ENCODE measurements at regions not wholly inside any gene's neighbourhood (a gene's known extent, or its start where the extent isn't known, plus 50 kb on each side); places are given as distances from the start of the nearest gene placed in this dataset.
A peak's percentile ranks its signal among the peaks of the same experiment; 100 is the strongest.

GRCh38 chr13:47502166-47502565 is 498.9 kb downstream of the SUCLA2 start:
- no peak for DNase-seq

GRCh38 chr13:47499358-47500150 is 501.5 kb downstream of the SUCLA2 start:
- DNase-seq: peak; percentile 95

DNA sequence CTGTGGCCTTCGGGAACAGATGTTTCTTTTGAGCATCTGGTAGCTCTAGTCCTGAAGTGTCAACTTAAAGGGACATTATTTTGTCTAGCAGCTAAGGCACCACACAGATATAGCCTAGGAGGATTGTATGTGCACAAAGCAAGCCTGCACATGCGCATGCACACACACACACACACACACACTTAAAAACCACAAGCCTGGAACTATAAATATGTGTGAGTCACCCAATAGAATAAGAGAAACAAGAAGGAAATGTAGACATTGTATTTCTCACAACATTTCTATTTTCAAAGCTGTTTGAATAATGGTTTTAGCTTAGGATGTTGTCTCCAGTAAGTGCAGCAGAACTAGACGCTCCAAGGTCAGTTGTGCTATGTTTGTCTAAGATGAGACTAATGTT is 516.5 kb downstream of the SUCLA2 start:
- peak; percentile 9 for DNase-seq

DNA sequence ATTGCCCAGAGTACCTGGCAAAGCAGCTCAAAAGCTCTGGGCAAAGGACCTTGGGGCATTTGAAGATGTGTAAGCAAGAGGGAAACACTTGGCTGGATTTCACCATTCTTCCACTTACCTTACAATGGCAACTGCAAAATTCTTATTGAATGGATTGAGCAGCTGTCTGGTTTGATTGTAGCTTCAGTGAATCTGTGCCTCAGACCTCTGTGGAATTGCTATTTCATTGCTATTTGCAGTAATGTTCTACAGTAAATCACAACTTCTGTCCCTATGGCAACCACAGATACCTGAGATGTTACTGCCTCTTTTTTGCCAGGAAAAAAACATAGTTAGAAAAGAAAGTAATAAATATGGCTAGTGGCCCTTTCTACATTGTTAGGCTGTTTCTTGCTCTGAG is 519.5 kb downstream of the SUCLA2 start:
- no peak for DNase-seq

- DNase-seq: no peak
These were observed 520.1 kb downstream of the SUCLA2 start for GRCh38 chr13:47480951-47481350.

DNA sequence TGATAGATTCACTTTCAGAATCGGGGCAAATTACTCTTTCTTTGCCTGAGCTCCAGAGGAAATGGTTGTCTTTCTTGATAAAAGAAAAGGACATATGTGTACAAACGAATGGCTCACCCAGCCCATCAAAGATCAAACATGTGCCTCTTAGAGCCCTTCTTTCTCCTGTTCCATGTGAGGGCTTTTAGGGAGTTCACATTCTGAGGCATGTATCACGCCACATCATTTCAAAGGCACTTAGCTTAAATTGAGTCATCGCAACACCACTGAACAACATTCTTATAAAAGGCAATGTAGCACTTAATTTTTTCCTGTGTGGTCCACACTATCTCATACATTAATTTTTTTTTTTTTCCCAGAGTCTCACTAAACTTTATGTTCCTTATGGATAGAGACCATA is 521.0 kb downstream of the SUCLA2 start:
- peak; percentile 88 for DNase-seq

GRCh38 chr13:47478985-47479384 is 522.1 kb downstream of the SUCLA2 start:
- no peak for DNase-seq

DNA sequence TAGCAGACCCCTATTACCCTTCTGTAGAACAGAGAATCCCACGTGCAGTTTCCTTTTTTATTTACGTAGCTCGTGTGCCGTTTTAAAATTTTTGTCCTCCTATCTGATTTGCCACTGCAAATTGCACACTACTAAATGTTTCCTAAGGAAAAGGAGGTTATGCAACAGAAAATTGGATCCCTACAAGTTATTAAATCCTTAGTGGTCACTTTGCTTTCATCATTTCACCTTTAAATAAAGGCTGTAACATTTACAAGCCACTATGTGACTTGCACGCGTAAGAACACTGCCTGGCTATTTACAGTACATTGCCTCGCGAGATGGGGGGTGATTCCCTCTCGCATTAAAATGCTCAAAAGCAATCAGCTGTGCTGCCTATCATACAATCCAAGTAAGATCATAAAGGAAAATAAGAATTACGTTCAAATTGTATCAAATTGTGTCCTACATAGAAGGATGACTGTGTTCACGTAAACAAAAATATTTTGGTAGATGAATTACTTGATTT is 525.6 kb downstream of the SUCLA2 start:
- no peak for DNase-seq

DNA sequence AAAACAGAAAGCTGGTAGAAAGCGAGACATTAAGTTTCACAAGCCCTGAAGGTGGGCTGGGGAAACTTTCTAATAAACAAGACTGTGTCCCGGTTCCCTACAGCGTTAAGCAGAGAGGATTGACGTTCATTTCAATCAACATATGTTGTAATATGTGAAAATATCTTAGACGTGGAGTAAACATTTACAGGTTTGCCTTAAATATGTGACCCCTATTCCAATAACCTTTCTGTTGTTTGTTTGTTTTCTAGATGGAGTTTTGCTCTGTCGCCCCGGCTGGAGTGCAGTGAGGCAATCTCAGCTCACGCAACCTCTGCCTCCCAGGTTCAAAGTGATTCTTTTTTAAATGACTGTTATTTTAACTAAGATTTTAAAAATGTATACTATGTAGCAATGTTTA is 526.2 kb downstream of the SUCLA2 start:
- DNase-seq: no peak

DNA sequence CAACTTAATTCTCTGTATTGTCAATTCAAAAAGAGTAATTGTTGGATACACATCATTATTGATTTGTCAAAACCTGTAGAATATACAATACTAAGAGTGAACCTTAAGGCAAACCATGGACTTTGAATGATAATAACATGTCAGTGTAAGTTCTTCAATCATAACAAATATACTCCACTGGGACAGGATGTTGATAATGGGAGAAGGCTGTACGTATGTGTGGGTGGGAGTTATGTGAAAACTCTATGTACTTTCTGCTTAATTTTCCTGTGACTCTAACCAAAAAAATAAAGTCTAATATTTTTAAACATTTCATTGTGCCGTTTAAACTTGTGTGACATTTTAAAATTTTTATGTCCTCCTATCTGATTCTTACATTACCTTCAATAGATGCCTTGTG is 526.7 kb downstream of the SUCLA2 start:
- no peak for DNase-seq

DNA sequence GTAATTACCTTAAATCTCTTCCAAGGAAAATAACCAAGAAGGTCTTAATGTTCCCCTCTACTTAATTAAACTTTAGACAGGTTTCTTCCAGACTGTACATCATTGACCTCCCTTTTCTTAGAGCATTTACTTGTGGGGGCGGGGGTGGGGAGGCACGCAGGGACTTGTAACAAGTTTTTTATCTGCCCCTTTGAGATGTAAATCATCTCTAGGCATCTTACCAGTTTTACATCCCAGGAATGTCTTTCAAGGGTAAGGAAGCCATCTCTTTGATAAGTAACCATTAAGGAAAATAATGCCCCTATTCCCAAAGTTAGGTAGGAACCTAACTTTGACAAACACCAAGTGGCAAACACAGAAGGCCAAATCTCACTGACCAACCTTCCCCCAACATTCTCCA is 528.6 kb downstream of the SUCLA2 start:
- DNase-seq: no peak

DNA sequence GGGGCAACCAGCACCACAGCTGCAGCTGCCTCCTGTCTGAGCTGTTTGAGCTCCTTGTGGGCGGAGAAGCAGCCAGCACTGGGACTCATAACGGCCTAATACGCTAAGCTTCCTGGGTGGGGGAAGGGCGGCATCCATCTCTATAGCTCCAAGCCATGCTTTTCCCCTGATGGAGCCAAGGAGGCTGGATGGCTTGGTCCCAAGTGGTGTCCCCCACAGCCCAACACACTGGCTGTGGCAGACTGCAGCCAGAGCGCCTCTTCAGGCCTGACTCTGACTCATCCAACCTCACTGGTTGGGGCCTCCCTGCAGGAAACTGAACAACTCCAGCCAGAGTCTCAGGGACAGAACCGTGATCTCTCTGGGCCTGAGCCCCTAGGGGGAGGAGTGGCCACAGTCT is 537.3 kb downstream of the SUCLA2 start:
- no peak for DNase-seq

- DNase-seq: no peak
These were observed 538.1 kb downstream of the SUCLA2 start for GRCh38 chr13:47463002-47463401.

GRCh38 chr13:47461816-47462215 is 539.3 kb downstream of the SUCLA2 start:
- no peak for DNase-seq

- no peak for DNase-seq
These were observed 541.6 kb downstream of the SUCLA2 start for GRCh38 chr13:47459512-47459911.

- DNase-seq: no peak
These were observed 543.4 kb downstream of the SUCLA2 start for GRCh38 chr13:47457626-47458025.

- no peak for DNase-seq
These were observed 545.4 kb downstream of the SUCLA2 start for GRCh38 chr13:47455626-47456025.

- no peak for DNase-seq
These were observed 546.1 kb downstream of the SUCLA2 start for GRCh38 chr13:47454986-47455385.

DNA sequence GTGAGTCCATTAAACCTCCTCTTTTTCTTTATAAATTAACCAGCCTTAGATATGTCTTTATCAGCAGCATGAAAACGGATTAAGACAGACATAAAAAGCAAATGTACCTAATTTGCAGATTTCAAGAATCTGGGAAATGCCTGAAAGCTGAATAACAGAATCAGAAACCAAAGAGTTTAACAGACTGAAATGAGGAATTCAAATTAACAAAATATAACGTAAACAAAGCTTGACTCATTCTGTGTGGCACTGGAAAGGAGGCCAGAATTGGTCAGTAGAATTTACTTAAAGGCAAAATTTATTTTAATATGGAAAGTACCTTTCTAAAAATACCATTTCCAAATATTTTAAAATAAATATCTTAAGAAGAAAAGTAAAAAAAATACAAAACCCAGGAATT is 540.6 kb upstream of the HTR2A start:
- DNase-seq: no peak

DNA sequence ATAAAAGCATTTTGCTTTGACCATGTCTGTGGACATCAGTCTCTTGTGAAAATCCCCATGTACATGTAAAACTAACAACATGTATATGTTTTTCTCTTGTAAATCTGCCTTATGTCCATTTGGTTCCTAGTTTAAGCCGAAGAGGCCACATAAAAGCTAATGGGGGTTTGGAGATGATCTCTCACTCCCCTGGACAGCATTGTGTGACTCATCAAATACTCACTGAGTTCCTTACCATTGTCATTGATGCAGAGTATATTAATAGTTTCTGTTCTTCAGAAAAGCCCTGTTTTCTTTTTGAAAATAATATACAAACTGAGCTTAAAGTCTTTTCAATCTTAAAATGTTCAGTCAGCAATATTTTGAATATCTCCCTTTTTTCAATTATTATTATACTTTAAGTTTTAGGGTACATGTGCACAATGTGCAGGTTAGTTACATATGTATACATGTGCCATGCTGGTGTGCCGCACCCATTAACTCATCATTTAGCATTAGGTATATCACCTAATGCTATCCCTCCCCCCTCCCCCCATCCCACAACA is 536.7 kb upstream of the HTR2A start:
- no peak for DNase-seq

DNA sequence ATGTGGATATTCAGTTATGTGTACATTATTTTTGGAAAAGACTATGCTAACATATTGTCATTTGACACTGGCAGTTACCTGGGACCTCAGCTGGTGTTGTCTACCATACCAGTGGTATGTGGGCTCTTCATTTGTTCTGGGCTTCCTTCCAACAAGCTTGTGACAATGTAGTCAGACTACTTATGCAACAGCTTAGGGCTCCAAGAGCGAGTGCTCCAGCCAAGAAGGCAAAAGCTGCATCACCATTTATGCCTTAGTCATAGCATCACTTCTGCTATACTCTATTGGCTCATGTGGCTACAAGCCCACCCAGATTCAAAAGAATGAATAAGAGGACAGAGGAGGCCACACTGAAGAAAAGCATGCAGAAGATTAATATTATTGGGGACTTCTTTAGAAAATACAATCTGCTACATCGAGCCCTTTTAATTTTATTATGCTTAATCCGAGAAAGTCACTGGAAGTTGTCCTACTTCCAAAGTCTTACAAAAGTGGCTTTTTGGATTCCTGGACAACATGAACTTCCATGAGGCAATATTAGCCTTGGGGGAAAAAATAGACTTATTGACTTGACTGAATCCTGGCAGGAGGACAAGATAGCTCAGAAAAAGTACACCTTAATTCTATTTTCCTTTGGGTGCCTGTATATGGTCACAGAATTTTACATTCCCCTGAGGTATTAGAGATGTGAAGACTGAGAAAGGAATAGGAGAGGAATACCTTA is 529.4 kb upstream of the HTR2A start:
- no peak for DNase-seq

GRCh38 chr13:47421525-47421924 is 524.7 kb upstream of the HTR2A start:
- no peak for DNase-seq

- DNase-seq: peak; percentile 7
These were observed 523.7 kb upstream of the HTR2A start for GRCh38 chr13:47420568-47420967.

- no peak for DNase-seq
These were observed 523.2 kb upstream of the HTR2A start for GRCh38 chr13:47420020-47420419.
